GM13977 (cell line): ENCODE measurements at regions not wholly inside any gene's neighbourhood (a gene's known extent, or its start where the extent isn't known, plus 50 kb on each side); places are given as distances from the start of the nearest gene placed in this dataset.

Experiments used
- DNase-seq: peaks from one replicate; pipeline ENCODE4 v3.0.0; 2012; ENCODE audit warnings: low spot score
- in situ Hi-C: fragments of 300-500 bp; cut with MboI; formaldehyde crosslinking; loops from one replicate; pipeline ENCODE4 v1.12.0; 2022; ENCODE audit warnings: low sequenced_read_pairs, low pct_unique_long_range_greater_than_20kb, mixed read lengths, inconsistent platforms; ENCODE audit not compliant: unreplicated experiment
- TF ChIP-seq, protein P1 (sequence below): IDR thresholded peaks from 2 replicates; pipeline ENCODE4 v1.5.1; 2012; ENCODE audit warnings: mild to moderate bottlenecking, control low read depth; ENCODE audit not compliant: insufficient read depth; ENCODE audit errors: extremely low read depth, missing control alignments

DNA sequence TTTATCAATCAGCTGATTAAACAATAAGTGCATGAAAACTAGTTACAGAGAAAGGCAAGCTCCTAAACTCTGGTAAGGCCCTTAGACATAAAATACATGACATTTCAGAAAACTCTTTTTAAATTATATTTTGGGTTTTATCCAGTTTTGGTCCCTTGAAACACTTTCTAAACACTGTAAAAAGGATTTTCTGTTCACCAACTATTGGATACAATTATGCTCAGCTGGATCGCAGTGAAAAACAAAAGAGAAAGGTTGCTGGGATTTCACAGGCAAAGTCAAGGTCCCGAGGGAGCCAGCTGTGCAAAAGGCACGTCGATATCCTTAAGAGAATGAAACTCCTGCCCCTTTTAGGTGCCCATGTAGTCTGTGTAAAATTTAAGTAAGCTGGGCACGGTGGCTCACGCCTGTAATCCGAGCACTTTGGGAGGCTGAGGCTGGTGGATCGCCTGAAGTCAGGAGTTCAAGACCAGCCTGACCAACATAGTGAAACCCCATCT is 1018.4 kb upstream of the INTU start:
- TF ChIP-seq, protein P1, sequence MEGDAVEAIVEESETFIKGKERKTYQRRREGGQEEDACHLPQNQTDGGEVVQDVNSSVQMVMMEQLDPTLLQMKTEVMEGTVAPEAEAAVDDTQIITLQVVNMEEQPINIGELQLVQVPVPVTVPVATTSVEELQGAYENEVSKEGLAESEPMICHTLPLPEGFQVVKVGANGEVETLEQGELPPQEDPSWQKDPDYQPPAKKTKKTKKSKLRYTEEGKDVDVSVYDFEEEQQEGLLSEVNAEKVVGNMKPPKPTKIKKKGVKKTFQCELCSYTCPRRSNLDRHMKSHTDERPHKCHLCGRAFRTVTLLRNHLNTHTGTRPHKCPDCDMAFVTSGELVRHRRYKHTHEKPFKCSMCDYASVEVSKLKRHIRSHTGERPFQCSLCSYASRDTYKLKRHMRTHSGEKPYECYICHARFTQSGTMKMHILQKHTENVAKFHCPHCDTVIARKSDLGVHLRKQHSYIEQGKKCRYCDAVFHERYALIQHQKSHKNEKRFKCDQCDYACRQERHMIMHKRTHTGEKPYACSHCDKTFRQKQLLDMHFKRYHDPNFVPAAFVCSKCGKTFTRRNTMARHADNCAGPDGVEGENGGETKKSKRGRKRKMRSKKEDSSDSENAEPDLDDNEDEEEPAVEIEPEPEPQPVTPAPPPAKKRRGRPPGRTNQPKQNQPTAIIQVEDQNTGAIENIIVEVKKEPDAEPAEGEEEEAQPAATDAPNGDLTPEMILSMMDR, result no peak
- in situ Hi-C loops, result no loop called here

DNA sequence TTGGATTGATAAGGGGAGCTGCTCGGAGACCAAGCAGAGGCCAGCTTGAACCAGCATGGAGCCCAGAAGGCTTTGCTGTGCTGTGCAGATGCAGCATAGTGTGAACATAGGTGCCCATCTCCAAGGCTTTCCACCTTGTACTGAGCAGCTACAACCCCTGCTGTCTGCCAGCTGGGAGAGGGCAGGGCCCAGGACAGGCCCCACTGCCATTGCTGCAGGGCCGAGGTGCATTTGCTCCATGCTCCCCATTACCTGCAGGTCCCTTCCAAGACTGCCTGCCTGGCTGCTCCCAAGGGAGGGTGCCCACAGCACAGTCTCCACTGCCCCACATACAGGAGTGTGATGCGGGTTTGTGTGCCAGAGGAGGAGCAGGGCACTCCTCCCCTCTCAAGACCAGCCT is 1016.0 kb upstream of the INTU start:
- in situ Hi-C loops, result no loop called here
- no peak for DNase-seq
- TF ChIP-seq, protein P1, result no peak

More for the DNA sequence above, 1018.4 kb upstream of the INTU start:
- DNase-seq, result no peak

DNA sequence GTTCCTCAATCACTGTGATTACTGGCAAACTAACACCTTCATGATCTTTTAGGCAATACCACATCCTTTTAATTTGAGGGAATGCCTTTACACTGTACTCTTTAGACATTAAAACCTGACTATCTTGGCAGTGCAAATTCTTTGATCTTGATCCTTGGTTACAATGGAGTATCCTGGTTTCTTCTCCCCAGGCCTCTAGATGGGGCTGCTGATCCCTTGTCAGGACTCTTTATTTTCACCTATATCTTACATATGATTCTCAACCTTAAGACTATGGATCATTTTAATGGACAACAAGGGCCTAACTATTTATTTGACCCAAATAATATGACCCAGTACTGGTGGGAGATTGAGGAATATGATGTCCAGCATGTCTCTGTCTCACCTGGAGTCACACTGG is 1005.5 kb upstream of the INTU start:
- in situ Hi-C loops, result no loop called here
- DNase-seq, result no peak
- TF ChIP-seq, protein P1, result peak; percentile 34

DNA sequence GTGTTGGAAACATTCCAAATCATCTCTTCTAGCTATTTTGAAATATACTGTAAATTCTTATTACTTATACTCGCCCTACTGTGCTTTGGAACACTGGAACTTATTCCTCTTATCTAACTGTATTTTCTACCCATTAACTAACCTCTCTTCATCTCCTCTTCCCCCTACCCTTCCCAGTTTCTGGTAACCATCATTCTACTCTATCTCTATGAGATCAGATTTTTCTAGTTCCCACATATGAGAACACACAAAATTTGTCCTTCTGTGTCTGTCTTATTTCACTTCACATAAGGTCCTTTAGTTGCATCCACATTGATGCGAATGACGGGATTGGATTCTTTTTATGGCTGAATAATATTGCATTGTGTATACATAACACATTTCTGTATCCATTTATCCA is 1003.8 kb upstream of the INTU start:
- in situ Hi-C loops, result no loop called here
- TF ChIP-seq, protein P1, result no peak
- no peak for DNase-seq

DNA sequence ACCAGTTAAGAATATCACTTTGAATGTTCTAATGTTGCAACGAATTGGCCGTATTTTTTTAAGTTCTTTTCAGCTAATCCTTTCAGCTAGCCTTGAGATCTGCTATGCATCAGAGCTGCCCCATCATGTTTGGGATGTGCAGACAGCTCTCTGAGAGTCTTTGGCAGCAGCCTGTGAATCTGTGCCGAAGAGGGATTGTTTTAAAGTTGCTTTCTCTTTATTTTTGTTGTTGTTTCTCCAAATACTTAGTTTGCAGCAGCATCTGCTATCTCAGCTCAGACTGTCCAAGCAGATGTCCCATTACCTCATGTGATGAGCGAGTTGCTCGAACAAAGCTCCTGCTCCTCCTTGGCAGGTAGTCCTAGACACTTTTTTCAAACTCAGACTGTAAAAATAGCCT is 1002.5 kb upstream of the INTU start:
- DNase-seq, result no peak
- TF ChIP-seq, protein P1, result no peak
- in situ Hi-C loops, result no loop called here

DNA sequence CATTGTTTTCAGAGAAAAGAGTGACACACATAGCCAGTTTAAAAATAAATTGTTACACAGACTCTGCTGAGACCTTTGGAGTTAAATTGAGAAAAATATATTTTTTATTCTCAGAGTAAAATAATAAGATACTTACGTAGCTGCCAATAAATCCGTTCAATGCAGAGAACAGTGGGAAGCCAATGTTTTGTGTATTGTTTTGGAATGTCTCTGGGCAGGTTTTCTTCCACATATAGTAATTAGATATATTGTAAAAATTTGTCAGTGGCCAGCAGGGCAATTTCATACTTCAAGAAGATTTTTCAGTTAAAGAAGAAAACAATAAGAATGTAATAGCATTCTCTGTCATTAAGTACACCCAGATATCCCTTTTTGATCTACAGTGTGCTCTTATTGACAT is 999.5 kb upstream of the INTU start:
- no peak for DNase-seq
- TF ChIP-seq, protein P1, result no peak
- in situ Hi-C loops, result no loop called here

DNA sequence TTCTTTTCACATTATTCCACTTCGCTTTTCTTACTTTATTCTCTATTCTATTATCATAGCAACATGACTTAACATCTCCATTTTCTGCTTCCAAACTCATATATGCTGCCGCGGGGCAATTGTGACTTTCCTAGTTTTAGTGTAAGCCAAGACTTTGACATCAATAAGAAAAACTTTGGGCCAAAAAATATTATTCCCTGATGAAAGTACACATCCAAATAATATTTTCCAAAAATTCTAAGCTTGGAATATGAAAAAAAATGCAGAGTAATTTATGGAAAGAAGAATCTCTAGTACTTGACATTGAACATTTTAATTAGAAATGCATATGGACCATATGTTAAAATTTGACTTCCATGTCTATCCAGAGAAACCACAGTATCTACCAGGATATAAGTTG is 995.1 kb upstream of the INTU start:
- DNase-seq, result no peak
- in situ Hi-C loops, result no loop called here
- TF ChIP-seq, protein P1, result no peak
